ENCODE measurements at regions not wholly inside any gene's neighbourhood (a gene's known extent, or its start where the extent isn't known, plus 50 kb on each side); places are given as distances from the start of the nearest gene placed in this dataset.

- no peak for TF ChIP-seq EZH2 (IDR thresholded peaks at IDR 0.05; ENCODE audit: borderline replicate concordance, insufficient read depth, low read depth, low read length, poor library complexity, severe bottlenecking)
- TF ChIP-seq CTCF (IDR thresholded peaks at IDR 0.05), result no peak
Observed at GRCh38 chr13:60311527-60311926, 85.5 kb upstream of the TDRD3 start.

Data from B cell (primary cell).